HepG2 (cell line): ENCODE measurements at regions not wholly inside any gene's neighbourhood (a gene's known extent, or its start where the extent isn't known, plus 50 kb on each side); places are given as distances from the start of the nearest gene placed in this dataset.

Experiments
- ATAC-seq: fragments of 200-7000 bp; cut with Tn5 transposase; 3 replicates; pipeline ENCODE4 v1.9.1; 2020; ENCODE audit warnings: mild to moderate bottlenecking, moderate library complexity
- BruUV-seq: library from RNA; stranded (reverse); fragments of 400-500 nt; replicated peaks from 2 replicates; lab custom pipeline; 2021; lab: Mats Ljungman, UMichigan
- CTCF ChIA-PET: fragments of 300-600 bp; formaldehyde crosslinking; extraction: SDS; loops from one replicate; lab custom pipeline; 2021; ENCODE audit warnings: low total read pairs, inconsistent platforms, low intra/inter-chr PET ratio; lab: Yijun Ruan, JAX
- POLR2A ChIA-PET: fragments of 350-600 bp; sonication (Branson Sonifier 250); formaldehyde crosslinking; loops from one replicate; lab custom pipeline; 2020; ENCODE audit warnings: antibody characterized with exemption, inconsistent platforms; lab: Yijun Ruan, JAX
- DNase-seq: peaks from one replicate; pipeline ENCODE4 v3.0.0-alpha.2; 2015; ENCODE audit warnings: low spot score
- FAIRE-seq: peaks from 3 replicates; lab custom pipeline; 2011; peaks lifted over from hg19 to GRCh38; lab: Jason Lieb, UNC
- H2AFZ ChIP-seq: one replicate; pipeline ENCODE4 v1.6.1; 2011; ENCODE audit warnings: low read length, inconsistent platforms
- H3K27ac ChIP-seq: fragments of 300-600 bp; 3 replicates; pipeline ENCODE4 v1.8.0; 2011; ENCODE audit warnings: mixed run types, mild to moderate bottlenecking, mixed read lengths, low read length, inconsistent platforms; ENCODE audit not compliant: insufficient read depth; ENCODE audit errors: extremely low read length
- H3K27me3 ChIP-seq, 2 experiments: fragments of 200-600 bp in 1 of 2; 2 replicates in 1 of 2; 3 replicates in 1 of 2; pipeline versions ENCODE4 v1.6.0 to v1.8.0; 2011; ENCODE audit warnings: low read length in 2 of 2, mild to moderate bottlenecking in 2 of 2, moderate library complexity in 2 of 2, inconsistent platforms in 1 of 2; ENCODE audit not compliant: insufficient read depth in 2 of 2, control insufficient read depth in 1 of 2
- H3K36me3 ChIP-seq, 2 experiments: fragments of 200-600 bp in 1 of 2; replicated peaks in 1 of 2; 2 replicates in 1 of 2; 3 replicates in 1 of 2; pipeline versions ENCODE4 v1.5.1 to v1.8.0; 2011; ENCODE audit warnings: low read length in 2 of 2, inconsistent platforms in 1 of 2; ENCODE audit not compliant: insufficient read depth in 2 of 2, control insufficient read depth in 1 of 2
- H3K4me1 ChIP-seq: 2 replicates; pipeline ENCODE4 v1.5.1; 2012; ENCODE audit warnings: low read length, inconsistent platforms; ENCODE audit not compliant: insufficient read depth
- H3K4me2 ChIP-seq: 2 replicates; pipeline ENCODE4 v1.6.0; 2011; ENCODE audit warnings: low read depth, low read length, inconsistent platforms
- H3K4me3 ChIP-seq, 3 experiments: fragments of 200-600 bp in 1 of 3; sonication (generic), shearing (Covaris generic) in 1 of 3; replicated peaks in 1 of 3; 2 replicates each; pipeline ENCODE4 v1.5.1; 2011 to 2016; ENCODE audit warnings: low read length in 3 of 3, inconsistent platforms in 2 of 3, low read depth in 2 of 3, mild to moderate bottlenecking in 2 of 3, control low read depth in 1 of 3, mixed read lengths in 1 of 3; ENCODE audit not compliant: insufficient read depth in 1 of 3
- H3K79me2 ChIP-seq: one replicate; pipeline ENCODE4 v1.6.1; 2011; ENCODE audit warnings: low read length, inconsistent platforms; ENCODE audit not compliant: insufficient read depth
- H3K9ac ChIP-seq: 2 replicates; pipeline ENCODE4 v1.6.0; 2011; ENCODE audit warnings: mild to moderate bottlenecking, low read depth, low read length, inconsistent platforms; ENCODE audit not compliant: insufficient read depth
- H3K9me3 ChIP-seq: 2 replicates; pipeline ENCODE4 v1.5.1; 2012; ENCODE audit warnings: mild to moderate bottlenecking, low read length
- H4K20me1 ChIP-seq: 2 replicates; pipeline ENCODE4 v1.6.0; 2011; ENCODE audit warnings: inconsistent platforms, mild to moderate bottlenecking, low read length, moderate library complexity; ENCODE audit not compliant: insufficient read depth
- HDAC2 ChIP-seq: sonication (generic); formaldehyde crosslinking; IDR thresholded peaks from 2 replicates; pipeline ENCODE4 v1.4.0; 2020; ENCODE audit warnings: missing genetic modification reagents
- MZF1 ChIP-seq: sonication (generic); formaldehyde crosslinking; IDR thresholded peaks from 2 replicates; pipeline ENCODE4 v1.8.1; 2023; ENCODE audit warnings: mild to moderate bottlenecking, missing genetic modification reagents, borderline replicate concordance
- NFKBIZ ChIP-seq: IDR thresholded peaks from 2 replicates; pipeline ENCODE4 v1.6.1; 2018; ENCODE audit warnings: missing genetic modification reagents, missing compliant biosample characterization
- PCBP1 ChIP-seq: fragments of 200-400 bp; formaldehyde crosslinking; IDR thresholded peaks from 2 replicates; pipeline ENCODE4 v1.6.1; 2017; ENCODE audit warnings: mild to moderate bottlenecking, low read depth, low read length, borderline replicate concordance
- POGK ChIP-seq: sonication (generic); formaldehyde crosslinking; conservative IDR thresholded peaks from 2 replicates; pipeline ENCODE4 v1.8.0; 2022; ENCODE audit warnings: mild to moderate bottlenecking, moderate library complexity, missing genetic modification reagents
- POGZ ChIP-seq: sonication (generic); formaldehyde crosslinking; IDR thresholded peaks from 2 replicates; pipeline ENCODE4 v1.4.0; 2020; ENCODE audit warnings: mild to moderate bottlenecking, missing genetic modification reagents
- SKI ChIP-seq: fragments of 450-650 bp; IDR thresholded peaks from one replicate; pipeline ENCODE4 v1.6.1; 2018; ENCODE audit warnings: mild to moderate bottlenecking; ENCODE audit not compliant: partially characterized antibody
- TAF15 ChIP-seq: fragments of 200-400 bp; formaldehyde crosslinking; IDR thresholded peaks from one replicate; pipeline ENCODE4 v1.6.1; 2018; ENCODE audit warnings: mild to moderate bottlenecking, low read depth, low read length; ENCODE audit not compliant: poor library complexity, severe bottlenecking
- TRIM24 ChIP-seq: sonication (generic); formaldehyde crosslinking; IDR thresholded peaks from 2 replicates; pipeline ENCODE4 v1.8.0; 2022; ENCODE audit warnings: mild to moderate bottlenecking, missing genetic modification reagents
- ZNF235 ChIP-seq: sonication (generic); formaldehyde crosslinking; IDR thresholded peaks from 2 replicates; pipeline ENCODE4 v1.8.1; 2023; ENCODE audit warnings: mild to moderate bottlenecking, missing genetic modification reagents, borderline replicate concordance
- ZNF256 ChIP-seq: sonication (generic); formaldehyde crosslinking; conservative IDR thresholded peaks from 2 replicates; pipeline ENCODE4 v1.4.0; 2020; ENCODE audit warnings: missing genetic modification reagents
- ZNF264 ChIP-seq: sonication (generic); formaldehyde crosslinking; IDR thresholded peaks from 2 replicates; pipeline ENCODE4 v1.4.0; 2020; ENCODE audit warnings: missing genetic modification reagents
- ZNF280B ChIP-seq: sonication (generic); formaldehyde crosslinking; IDR thresholded peaks from 2 replicates; pipeline ENCODE4 v1.5.0; 2020; ENCODE audit warnings: missing genetic modification reagents, mild to moderate bottlenecking, borderline replicate concordance
- ZNF331 ChIP-seq: sonication (generic); formaldehyde crosslinking; IDR thresholded peaks from 2 replicates; pipeline ENCODE4 v1.4.0; 2020; ENCODE audit warnings: missing genetic modification reagents
- ZNF543 ChIP-seq: sonication (generic); formaldehyde crosslinking; IDR thresholded peaks from 2 replicates; pipeline ENCODE4 v1.4.0; 2020; ENCODE audit warnings: mild to moderate bottlenecking, missing genetic modification reagents
- WGBS: methylation state at CpG from one replicate; pipeline ENCODE4 v1.1.6; 2017; ENCODE audit warnings: low lambda C conversion rate; 5-methylcytosine and 5-hydroxymethylcytosine counted together
- in situ Hi-C: cut with HindIII; loops from 2 replicates; pipeline ENCODE4 v1.10.0; 2017; ENCODE audit warnings: low pct_unique_long_range_greater_than_20kb; ENCODE audit not compliant: extremely low pct_ligation_motif_present
- intact Hi-C: fragments of 100-400 bp; cut with micrococcal nuclease; formaldehyde crosslinking; loops from one replicate; pipeline ENCODE4 v1.10.0; 2022; ENCODE audit not compliant: unreplicated experiment
- TF ChIP-seq, protein P1 (sequence below): sonication (generic); formaldehyde crosslinking; IDR thresholded peaks from 2 replicates; pipeline ENCODE4 v1.8.0; 2023; ENCODE audit warnings: mild to moderate bottlenecking, missing genetic modification reagents

DNA sequence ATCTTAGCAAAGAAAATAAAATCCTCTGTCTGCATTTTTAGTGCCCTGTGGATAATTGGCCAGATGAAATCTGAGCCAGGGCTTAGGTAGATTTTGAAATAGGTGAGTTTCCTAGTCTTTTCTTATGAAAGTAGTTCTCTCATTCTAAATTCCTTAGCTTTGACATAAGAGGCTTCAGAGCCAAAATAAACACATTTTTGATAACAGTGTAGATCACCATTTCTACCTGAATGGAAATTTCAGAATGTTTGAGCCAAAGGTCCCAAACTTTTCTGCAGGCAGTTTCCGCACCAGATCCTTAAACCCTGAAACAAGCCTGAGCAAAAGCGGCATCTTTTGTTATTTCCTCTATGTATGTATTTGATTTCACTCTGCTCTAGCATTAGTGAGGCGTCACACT, 551.2 kb downstream of the EFNB2 start:
- Histone ChIP-seq H3K79me2 (no peaks in the 10 kb centered on the region), H3K9ac (no peak overlapping the region), H3K36me3 (no peaks in the 10 kb centered on the region), H3K4me2 (no peak overlapping the region), H3K4me3 (no peak overlapping the region), H3K4me1 (no peaks in the 10 kb centered on the region), H4K20me1 (no peaks in the 10 kb centered on the region), H3K27ac (no peak overlapping the region), H3K27me3 (no peaks in the 10 kb centered on the region), H3K9me3 (peaks cover 6% of the 10 kb centered on the region), H2AFZ (no peak overlapping the region)
- in situ Hi-C loops (no loop called here), intact Hi-C loops (no loop called here)
- ChIA-PET CTCF (no interaction called here), POLR2A (no interaction called here)
- WGBS = 33% methylated on average over 3 of the region's 3 CpGs
- DNase-seq (no peak), FAIRE-seq (no peak), ATAC-seq (no peak)
- no TSS peak for BruUV-seq
- no peak for TF ChIP-seq ZNF280B
- no peak for TF ChIP-seq MZF1 (CRISPR knock-in tag)
- no peak for TF ChIP-seq SKI
- no peak for TF ChIP-seq NFKBIZ
- TF ChIP-seq POGZ (CRISPR knock-in tag) = no peak
- no peak for TF ChIP-seq HDAC2 (CRISPR knock-in tag)
- TF ChIP-seq POGK (CRISPR knock-in tag) = no peak
- TF ChIP-seq ZNF256 (CRISPR knock-in tag) = no peak
- no peak for TF ChIP-seq ZNF235 (CRISPR knock-in tag)
- TF ChIP-seq PCBP1 = no peak
- no peak for TF ChIP-seq ZNF331 (CRISPR knock-in tag)
- no peak for TF ChIP-seq TAF15
- no peak for TF ChIP-seq TRIM24 (CRISPR knock-in tag)
- TF ChIP-seq ZNF543 (CRISPR knock-in tag) = no peak
- TF ChIP-seq ZNF264 = no peak
- TF ChIP-seq, protein P1, sequence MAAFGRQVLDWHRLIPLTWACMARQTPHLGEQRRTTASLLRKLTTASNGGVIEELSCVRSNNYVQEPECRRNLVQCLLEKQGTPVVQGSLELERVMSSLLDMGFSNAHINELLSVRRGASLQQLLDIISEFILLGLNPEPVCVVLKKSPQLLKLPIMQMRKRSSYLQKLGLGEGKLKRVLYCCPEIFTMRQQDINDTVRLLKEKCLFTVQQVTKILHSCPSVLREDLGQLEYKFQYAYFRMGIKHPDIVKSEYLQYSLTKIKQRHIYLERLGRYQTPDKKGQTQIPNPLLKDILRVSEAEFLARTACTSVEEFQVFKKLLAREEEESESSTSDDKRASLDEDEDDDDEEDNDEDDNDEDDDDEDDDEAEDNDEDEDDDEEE (CRISPR knock-in tag) = no peak
